ENCODE measurements at regions not wholly inside any gene's neighbourhood (a gene's known extent, or its start where the extent isn't known, plus 50 kb on each side); places are given as distances from the start of the nearest gene placed in this dataset.

DNA sequence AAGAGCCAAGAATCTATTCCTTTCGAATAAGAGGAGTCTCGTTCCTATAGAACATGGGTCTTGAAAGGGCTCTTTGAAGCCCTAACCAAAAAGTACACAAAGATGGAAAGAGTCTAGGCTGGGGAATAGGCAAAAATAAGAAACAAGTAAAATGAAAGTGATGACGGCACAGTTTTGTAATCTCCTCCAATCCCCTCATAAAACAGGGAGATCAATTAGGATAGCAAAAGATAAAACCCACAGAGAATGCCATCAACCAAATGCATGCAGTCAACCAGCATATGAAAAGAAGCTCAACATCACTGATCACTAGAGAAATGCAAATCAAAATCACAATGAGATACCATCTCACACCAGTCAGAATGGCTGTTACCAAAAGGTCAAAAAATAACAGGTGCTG, 122.4 kb upstream of the LSM14A start:
- TF ChIP-seq, protein P1, sequence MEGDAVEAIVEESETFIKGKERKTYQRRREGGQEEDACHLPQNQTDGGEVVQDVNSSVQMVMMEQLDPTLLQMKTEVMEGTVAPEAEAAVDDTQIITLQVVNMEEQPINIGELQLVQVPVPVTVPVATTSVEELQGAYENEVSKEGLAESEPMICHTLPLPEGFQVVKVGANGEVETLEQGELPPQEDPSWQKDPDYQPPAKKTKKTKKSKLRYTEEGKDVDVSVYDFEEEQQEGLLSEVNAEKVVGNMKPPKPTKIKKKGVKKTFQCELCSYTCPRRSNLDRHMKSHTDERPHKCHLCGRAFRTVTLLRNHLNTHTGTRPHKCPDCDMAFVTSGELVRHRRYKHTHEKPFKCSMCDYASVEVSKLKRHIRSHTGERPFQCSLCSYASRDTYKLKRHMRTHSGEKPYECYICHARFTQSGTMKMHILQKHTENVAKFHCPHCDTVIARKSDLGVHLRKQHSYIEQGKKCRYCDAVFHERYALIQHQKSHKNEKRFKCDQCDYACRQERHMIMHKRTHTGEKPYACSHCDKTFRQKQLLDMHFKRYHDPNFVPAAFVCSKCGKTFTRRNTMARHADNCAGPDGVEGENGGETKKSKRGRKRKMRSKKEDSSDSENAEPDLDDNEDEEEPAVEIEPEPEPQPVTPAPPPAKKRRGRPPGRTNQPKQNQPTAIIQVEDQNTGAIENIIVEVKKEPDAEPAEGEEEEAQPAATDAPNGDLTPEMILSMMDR (IDR thresholded peaks at IDR 0.05) = no peak
- TF ChIP-seq KAT7 (CRISPR knock-in tag; IDR thresholded peaks at IDR 0.05; ENCODE audit: borderline replicate concordance) (no peak), ETV6 (CRISPR knock-in tag; IDR thresholded peaks at IDR 0.05) (no peak), NR2C2 (CRISPR knock-in tag; IDR thresholded peaks at IDR 0.05) (no peak), IRF2 (CRISPR knock-in tag; IDR thresholded peaks at IDR 0.05; ENCODE audit: borderline replicate concordance, low read depth) (no peak), FOXP1 (CRISPR knock-in tag; IDR thresholded peaks at IDR 0.05; ENCODE audit: borderline replicate concordance) (no peak)
- TF ChIP-seq, protein P2, sequence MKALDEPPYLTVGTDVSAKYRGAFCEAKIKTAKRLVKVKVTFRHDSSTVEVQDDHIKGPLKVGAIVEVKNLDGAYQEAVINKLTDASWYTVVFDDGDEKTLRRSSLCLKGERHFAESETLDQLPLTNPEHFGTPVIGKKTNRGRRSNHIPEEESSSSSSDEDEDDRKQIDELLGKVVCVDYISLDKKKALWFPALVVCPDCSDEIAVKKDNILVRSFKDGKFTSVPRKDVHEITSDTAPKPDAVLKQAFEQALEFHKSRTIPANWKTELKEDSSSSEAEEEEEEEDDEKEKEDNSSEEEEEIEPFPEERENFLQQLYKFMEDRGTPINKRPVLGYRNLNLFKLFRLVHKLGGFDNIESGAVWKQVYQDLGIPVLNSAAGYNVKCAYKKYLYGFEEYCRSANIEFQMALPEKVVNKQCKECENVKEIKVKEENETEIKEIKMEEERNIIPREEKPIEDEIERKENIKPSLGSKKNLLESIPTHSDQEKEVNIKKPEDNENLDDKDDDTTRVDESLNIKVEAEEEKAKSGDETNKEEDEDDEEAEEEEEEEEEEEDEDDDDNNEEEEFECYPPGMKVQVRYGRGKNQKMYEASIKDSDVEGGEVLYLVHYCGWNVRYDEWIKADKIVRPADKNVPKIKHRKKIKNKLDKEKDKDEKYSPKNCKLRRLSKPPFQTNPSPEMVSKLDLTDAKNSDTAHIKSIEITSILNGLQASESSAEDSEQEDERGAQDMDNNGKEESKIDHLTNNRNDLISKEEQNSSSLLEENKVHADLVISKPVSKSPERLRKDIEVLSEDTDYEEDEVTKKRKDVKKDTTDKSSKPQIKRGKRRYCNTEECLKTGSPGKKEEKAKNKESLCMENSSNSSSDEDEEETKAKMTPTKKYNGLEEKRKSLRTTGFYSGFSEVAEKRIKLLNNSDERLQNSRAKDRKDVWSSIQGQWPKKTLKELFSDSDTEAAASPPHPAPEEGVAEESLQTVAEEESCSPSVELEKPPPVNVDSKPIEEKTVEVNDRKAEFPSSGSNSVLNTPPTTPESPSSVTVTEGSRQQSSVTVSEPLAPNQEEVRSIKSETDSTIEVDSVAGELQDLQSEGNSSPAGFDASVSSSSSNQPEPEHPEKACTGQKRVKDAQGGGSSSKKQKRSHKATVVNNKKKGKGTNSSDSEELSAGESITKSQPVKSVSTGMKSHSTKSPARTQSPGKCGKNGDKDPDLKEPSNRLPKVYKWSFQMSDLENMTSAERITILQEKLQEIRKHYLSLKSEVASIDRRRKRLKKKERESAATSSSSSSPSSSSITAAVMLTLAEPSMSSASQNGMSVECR (CRISPR knock-in tag; IDR thresholded peaks at IDR 0.05; ENCODE audit: borderline replicate concordance) = no peak
